Endothelial cell of umbilical vein (primary cell): ENCODE measurements at regions not wholly inside any gene's neighbourhood (a gene's known extent, or its start where the extent isn't known, plus 50 kb on each side); places are given as distances from the start of the nearest gene placed in this dataset.

Experiments used
- POLR2A ChIP-seq: IDR thresholded peaks from 2 replicates; pipeline ENCODE4 v1.6.1; 2012; ENCODE audit warnings: low read depth, mild to moderate bottlenecking, control low read depth, low read length
- TF ChIP-seq, protein P1 (sequence below), 2 donors: IDR thresholded peaks; 1 replicate in 1 of 2; 2 replicates in 1 of 2; pipeline ENCODE4 v1.5.1; 2011; ENCODE audit warnings: low read length in 2 of 2, mild to moderate bottlenecking in 2 of 2, moderate library complexity in 2 of 2, control low read depth in 1 of 2, inconsistent platforms in 1 of 2, low read depth in 1 of 2; ENCODE audit not compliant: insufficient read depth in 1 of 2; ENCODE audit errors: extremely low read depth in 1 of 2

DNA sequence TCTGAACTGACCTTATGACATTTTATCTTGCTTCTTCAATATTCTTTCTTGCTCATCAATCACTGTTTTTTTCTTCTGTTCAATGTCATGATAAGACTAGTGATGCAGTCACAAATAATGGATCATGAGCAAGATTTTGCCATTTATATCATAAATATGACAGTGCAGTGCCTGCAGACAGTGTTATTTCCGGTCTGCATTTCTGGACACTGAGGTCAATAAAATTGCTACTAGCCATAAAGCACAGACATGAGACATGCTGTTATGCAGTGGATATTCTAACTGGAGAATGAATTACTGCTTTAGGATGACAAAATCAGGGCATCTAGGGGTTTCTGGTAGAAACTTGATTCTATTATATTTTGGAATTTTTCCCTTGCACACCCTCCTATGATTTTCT is 1509.7 kb upstream of the LRRTM3 start:
- TF ChIP-seq, protein P1, sequence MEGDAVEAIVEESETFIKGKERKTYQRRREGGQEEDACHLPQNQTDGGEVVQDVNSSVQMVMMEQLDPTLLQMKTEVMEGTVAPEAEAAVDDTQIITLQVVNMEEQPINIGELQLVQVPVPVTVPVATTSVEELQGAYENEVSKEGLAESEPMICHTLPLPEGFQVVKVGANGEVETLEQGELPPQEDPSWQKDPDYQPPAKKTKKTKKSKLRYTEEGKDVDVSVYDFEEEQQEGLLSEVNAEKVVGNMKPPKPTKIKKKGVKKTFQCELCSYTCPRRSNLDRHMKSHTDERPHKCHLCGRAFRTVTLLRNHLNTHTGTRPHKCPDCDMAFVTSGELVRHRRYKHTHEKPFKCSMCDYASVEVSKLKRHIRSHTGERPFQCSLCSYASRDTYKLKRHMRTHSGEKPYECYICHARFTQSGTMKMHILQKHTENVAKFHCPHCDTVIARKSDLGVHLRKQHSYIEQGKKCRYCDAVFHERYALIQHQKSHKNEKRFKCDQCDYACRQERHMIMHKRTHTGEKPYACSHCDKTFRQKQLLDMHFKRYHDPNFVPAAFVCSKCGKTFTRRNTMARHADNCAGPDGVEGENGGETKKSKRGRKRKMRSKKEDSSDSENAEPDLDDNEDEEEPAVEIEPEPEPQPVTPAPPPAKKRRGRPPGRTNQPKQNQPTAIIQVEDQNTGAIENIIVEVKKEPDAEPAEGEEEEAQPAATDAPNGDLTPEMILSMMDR (IDR thresholded peaks at IDR 0.05; ENCODE audit: extremely low read depth in 1 of 2, insufficient read depth in 1 of 2, low read depth in 1 of 2, low read length in 2 of 2) = no peak
- TF ChIP-seq POLR2A = no peak
